ENCODE measurements at regions not wholly inside any gene's neighbourhood (a gene's known extent, or its start where the extent isn't known, plus 50 kb on each side); places are given as distances from the start of the nearest gene placed in this dataset.

DNA sequence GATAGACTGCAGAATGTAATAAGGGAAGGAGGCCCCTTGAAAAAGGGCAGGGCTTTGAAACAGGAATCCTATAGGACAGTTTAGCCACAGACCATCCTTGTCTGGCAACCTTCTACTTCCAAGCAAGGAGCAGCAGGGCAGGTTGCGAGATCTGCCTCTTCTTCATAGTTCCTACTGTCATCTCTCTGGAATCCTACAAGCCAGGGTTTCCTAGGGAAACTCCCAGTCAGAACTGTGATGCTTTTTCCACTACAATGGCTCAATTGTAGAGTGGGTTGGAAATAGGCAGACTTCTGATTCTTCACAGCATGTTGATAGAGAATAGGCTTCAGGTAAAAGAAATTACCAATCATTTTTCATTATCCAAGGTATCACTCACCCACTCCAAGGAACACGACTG lies 186.3 kb downstream of the DACT1 start:
- no peak for TF ChIP-seq POLR2AphosphoS5 (IDR thresholded peaks at IDR 0.05; ENCODE audit: insufficient read depth, low read depth, low read length)
- no peak for TF ChIP-seq MYC (IDR thresholded peaks at IDR 0.05; ENCODE audit: low read depth, low read length)
- TF ChIP-seq, protein P1, sequence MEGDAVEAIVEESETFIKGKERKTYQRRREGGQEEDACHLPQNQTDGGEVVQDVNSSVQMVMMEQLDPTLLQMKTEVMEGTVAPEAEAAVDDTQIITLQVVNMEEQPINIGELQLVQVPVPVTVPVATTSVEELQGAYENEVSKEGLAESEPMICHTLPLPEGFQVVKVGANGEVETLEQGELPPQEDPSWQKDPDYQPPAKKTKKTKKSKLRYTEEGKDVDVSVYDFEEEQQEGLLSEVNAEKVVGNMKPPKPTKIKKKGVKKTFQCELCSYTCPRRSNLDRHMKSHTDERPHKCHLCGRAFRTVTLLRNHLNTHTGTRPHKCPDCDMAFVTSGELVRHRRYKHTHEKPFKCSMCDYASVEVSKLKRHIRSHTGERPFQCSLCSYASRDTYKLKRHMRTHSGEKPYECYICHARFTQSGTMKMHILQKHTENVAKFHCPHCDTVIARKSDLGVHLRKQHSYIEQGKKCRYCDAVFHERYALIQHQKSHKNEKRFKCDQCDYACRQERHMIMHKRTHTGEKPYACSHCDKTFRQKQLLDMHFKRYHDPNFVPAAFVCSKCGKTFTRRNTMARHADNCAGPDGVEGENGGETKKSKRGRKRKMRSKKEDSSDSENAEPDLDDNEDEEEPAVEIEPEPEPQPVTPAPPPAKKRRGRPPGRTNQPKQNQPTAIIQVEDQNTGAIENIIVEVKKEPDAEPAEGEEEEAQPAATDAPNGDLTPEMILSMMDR (IDR thresholded peaks at IDR 0.05; ENCODE audit: extremely low read depth in 1 of 2, insufficient read depth in 1 of 2, low read depth in 1 of 2, low read length in 2 of 2): no peak
- TF ChIP-seq, protein P2, sequence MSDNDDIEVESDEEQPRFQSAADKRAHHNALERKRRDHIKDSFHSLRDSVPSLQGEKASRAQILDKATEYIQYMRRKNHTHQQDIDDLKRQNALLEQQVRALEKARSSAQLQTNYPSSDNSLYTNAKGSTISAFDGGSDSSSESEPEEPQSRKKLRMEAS (IDR thresholded peaks at IDR 0.05; ENCODE audit: insufficient read depth, insufficient read length): no peak
- no peak for TF ChIP-seq FOS (IDR thresholded peaks at IDR 0.05; ENCODE audit: borderline replicate concordance, insufficient read depth, low read length)
